ENCODE measurements at regions not wholly inside any gene's neighbourhood (a gene's known extent, or its start where the extent isn't known, plus 50 kb on each side); places are given as distances from the start of the nearest gene placed in this dataset.

GRCh38 chr13:82070416-82070815 lies 1729.5 kb upstream of the SPRY2 start:
- TF ChIP-seq, protein P1, sequence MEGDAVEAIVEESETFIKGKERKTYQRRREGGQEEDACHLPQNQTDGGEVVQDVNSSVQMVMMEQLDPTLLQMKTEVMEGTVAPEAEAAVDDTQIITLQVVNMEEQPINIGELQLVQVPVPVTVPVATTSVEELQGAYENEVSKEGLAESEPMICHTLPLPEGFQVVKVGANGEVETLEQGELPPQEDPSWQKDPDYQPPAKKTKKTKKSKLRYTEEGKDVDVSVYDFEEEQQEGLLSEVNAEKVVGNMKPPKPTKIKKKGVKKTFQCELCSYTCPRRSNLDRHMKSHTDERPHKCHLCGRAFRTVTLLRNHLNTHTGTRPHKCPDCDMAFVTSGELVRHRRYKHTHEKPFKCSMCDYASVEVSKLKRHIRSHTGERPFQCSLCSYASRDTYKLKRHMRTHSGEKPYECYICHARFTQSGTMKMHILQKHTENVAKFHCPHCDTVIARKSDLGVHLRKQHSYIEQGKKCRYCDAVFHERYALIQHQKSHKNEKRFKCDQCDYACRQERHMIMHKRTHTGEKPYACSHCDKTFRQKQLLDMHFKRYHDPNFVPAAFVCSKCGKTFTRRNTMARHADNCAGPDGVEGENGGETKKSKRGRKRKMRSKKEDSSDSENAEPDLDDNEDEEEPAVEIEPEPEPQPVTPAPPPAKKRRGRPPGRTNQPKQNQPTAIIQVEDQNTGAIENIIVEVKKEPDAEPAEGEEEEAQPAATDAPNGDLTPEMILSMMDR (IDR thresholded peaks at IDR 0.05) = no peak

DNA sequence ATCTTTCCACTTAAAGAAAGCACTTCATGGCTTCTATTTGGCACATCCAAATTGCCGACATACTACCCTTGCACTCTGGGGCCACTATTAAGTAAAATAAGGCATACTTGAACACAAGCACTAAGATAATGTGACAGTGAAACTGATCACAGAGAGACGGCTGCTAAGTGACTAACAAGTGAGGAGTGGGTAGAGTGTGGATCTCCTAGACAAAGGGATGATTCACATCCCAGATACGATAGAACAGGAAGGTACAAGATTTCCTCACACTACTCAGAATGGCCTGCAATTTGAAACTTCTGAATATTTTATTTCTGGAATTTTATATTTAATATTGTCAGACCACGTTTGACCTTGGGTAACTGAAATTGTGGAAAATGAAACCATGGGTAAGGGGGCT lies 1721.8 kb upstream of the SPRY2 start:
- Histone ChIP-seq H3K27me3 (ENCODE audit: control insufficient read depth in 2 of 2, insufficient read depth in 2 of 2, low read length in 2 of 2) (no peaks in the 10 kb centered on the region), H3K4me3 (replicated peaks in 1 of 3; ENCODE audit: low read depth in 2 of 3, low read length in 3 of 3) (no peak overlapping the region), H3K79me2 (ENCODE audit: insufficient read depth, low read length) (no peaks in the 10 kb centered on the region), H4K20me1 (ENCODE audit: insufficient read depth, low read length) (no peaks in the 10 kb centered on the region), H3K27ac (ENCODE audit: low read depth in 1 of 2, low read length in 2 of 2) (no peak overlapping the region), H3K9ac (ENCODE audit: insufficient read depth, low read length, poor library complexity, severe bottlenecking) (no peak overlapping the region), H3K36me3 (replicated peaks in 1 of 2; ENCODE audit: control insufficient read depth in 1 of 2, insufficient read depth in 2 of 2, low read length in 2 of 2) (no peaks in the 10 kb centered on the region), H3K4me1 (ENCODE audit: control insufficient read depth in 1 of 2, insufficient read depth in 2 of 2, low read length in 2 of 2) (no peaks in the 10 kb centered on the region), H2AFZ (ENCODE audit: insufficient read depth, low read depth, low read length, poor library complexity, severe bottlenecking) (no peak overlapping the region), H3K4me2 (replicated peaks; ENCODE audit: extremely low read depth, low read length, poor library complexity, severe bottlenecking) (no peak overlapping the region), H3K9me3 (replicated peaks in 1 of 2; ENCODE audit: control insufficient read depth in 1 of 2, insufficient read depth in 1 of 2, low read length in 2 of 2) (peaks cover 3 to 10% of the 10 kb centered on the region in 2 donors)
- intact Hi-C loops (cut with micrococcal nuclease) = no loop called here
- Mint-ChIP-seq H3K36me3 (no peaks in the 10 kb centered on the region), H3K27ac (no peak overlapping the region), H3K27me3 (ENCODE audit: low read depth in 3 of 3) (no peaks in the 10 kb centered on the region), H3K4me1 (no peaks in the 10 kb centered on the region), H3K9me3 (peaks cover 0 to 6% (median under 1%) of the 10 kb centered on the region in 7 donors), H3K4me3 (no peak overlapping the region)
- TF ChIP-seq, protein P1 (IDR thresholded peaks at IDR 0.05) = no peak
- WGBS (ENCODE audit: insufficient coverage) = no CpG with 5 or more reads among the region's 4 CpGs
- DNase-seq = no peak

More at GRCh38 chr13:82070416-82070815, 1729.5 kb upstream of the SPRY2 start:
- intact Hi-C loops (cut with micrococcal nuclease) = no loop called here
- DNase-seq = no peak
- peaks cover 7 to 22% of the 10 kb centered on the region in 2 donors for H3K9me3 ChIP-seq (replicated peaks in 1 of 2; ENCODE audit: control insufficient read depth in 1 of 2, insufficient read depth in 1 of 2, low read length in 2 of 2)
- H3K79me2 ChIP-seq (ENCODE audit: insufficient read depth, low read length) = no peaks in the 10 kb centered on the region
- no peak overlapping the region for H3K4me2 ChIP-seq (replicated peaks; ENCODE audit: extremely low read depth, low read length, poor library complexity, severe bottlenecking)
- no peaks in the 10 kb centered on the region for H3K36me3 ChIP-seq (replicated peaks in 1 of 2; ENCODE audit: control insufficient read depth in 1 of 2, insufficient read depth in 2 of 2, low read length in 2 of 2)
- no peaks in the 10 kb centered on the region for H4K20me1 ChIP-seq (ENCODE audit: insufficient read depth, low read length)
- H3K27ac Mint-ChIP-seq = no peak overlapping the region
- no peak overlapping the region for H3K27ac ChIP-seq (ENCODE audit: low read depth in 1 of 2, low read length in 2 of 2)
- H3K36me3 Mint-ChIP-seq = no peaks in the 10 kb centered on the region
- H3K4me3 ChIP-seq (replicated peaks in 1 of 3; ENCODE audit: low read depth in 2 of 3, low read length in 3 of 3) = no peak overlapping the region
- no peaks in the 10 kb centered on the region for H3K27me3 ChIP-seq (ENCODE audit: control insufficient read depth in 2 of 2, insufficient read depth in 2 of 2, low read length in 2 of 2)
- H3K9me3 Mint-ChIP-seq = peaks cover 2 to 6% (median 3%) of the 10 kb centered on the region in 7 donors
- H3K4me1 Mint-ChIP-seq = no peaks in the 10 kb centered on the region
- H2AFZ ChIP-seq (ENCODE audit: insufficient read depth, low read depth, low read length, poor library complexity, severe bottlenecking) = no peak overlapping the region
- no peaks in the 10 kb centered on the region for H3K4me1 ChIP-seq (ENCODE audit: control insufficient read depth in 1 of 2, insufficient read depth in 2 of 2, low read length in 2 of 2)
- H3K9ac ChIP-seq (ENCODE audit: insufficient read depth, low read length, poor library complexity, severe bottlenecking) = no peak overlapping the region
- H3K27me3 Mint-ChIP-seq (ENCODE audit: low read depth in 3 of 3) = no peaks in the 10 kb centered on the region
- WGBS (ENCODE audit: insufficient coverage) = no CpG with 5 or more reads among the region's 1 CpG
- H3K4me3 Mint-ChIP-seq = no peak overlapping the region

All from CD14-positive monocyte (primary cell).